ENCODE measurements at regions not wholly inside any gene's neighbourhood (a gene's known extent, or its start where the extent isn't known, plus 50 kb on each side); places are given as distances from the start of the nearest gene placed in this dataset.
"Not testable (repeated sequence)": the region's sequence is repeated elsewhere in the genome, so short reads cannot be mapped to it uniquely, and the experiment has no call there.

DNA sequence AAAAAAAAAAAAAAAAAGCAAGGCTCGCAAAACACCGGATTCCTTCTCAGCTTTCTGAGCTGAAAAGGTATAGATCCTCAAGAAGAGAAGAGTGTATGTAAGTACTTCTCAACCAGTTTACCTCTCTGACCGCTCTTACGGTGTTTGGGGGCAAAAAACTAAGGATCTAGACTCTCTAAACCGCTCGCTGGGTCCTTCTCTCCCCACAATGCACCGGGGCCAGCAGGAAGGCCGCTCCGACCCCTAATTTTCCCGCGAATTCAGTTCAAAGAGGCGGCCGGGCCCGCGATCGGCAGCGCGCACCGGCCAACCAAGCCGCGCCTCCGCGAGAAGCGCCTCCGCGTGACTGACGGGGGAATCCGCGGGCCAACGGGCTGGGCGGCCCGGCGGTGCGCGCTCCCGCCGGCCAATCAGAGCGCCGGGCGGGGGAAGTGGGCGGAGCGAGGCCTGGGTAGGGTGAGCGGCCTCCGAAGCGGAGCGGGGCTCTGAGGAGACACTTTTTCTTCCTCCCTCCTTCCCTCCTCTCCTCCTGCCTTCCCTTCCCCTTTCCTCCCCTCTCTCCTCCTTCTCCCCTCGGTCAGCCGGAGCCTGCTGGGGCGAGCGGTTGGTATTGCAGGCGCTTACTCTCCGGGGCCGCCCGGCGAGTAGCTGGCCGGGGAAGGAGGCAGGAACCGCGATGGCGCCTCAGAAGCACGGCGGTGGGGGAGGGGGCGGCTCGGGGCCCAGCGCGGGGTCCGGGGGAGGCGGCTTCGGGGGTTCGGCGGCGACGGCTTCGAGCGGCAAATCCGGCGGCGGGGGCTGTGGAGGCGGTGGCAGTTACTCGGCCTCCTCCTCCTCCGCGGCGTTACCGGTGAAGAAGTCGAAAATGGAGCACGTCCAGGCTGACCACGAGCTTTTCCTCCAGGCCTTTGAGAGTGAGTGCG, 93.0 kb downstream of the CRLF3 start:
- Histone ChIP-seq H3K27ac (ENCODE audit: insufficient read depth, low read length, poor library complexity, severe bottlenecking) (peak overlapping the region; percentile 81), H3K4me3 (ENCODE audit: insufficient read depth, low read depth, low read length, poor library complexity, severe bottlenecking) (peak overlapping the region; percentile 83)
- not testable (repeated sequence) for H3K27me3 ChIP-seq (replicated peaks; ENCODE audit: control insufficient read depth, insufficient read depth, low read length, poor library complexity, severe bottlenecking); H3K36me3 ChIP-seq (ENCODE audit: control insufficient read depth, insufficient read depth, low read length); H3K9me3 ChIP-seq (ENCODE audit: control insufficient read depth, low read length); H3K4me1 ChIP-seq (ENCODE audit: control insufficient read depth, insufficient read depth, low read length, poor library complexity, severe bottlenecking)
- peak; percentile 67 to 80 (median 75) for DNase-seq

DNA sequence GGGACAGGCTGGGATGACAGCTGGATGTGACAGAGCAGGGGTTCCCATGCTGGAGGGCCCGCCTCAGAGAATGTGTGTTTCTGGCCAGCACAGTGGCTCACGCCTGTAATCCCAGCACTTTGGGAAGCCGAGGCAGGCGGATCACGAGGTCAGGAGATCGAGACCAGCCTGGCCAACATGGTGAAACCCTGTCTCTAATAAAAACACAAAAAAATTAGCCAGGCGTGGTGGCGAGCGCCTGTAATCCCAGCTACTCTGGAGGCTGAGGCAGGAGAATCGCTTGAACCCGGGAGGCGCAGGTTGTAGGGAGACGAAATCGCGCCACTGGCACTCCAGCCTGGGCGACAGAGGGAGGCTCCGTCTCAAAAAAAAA, 93.7 kb downstream of the CRLF3 start:
- peak overlapping the region; percentile 81 for H3K27ac ChIP-seq (ENCODE audit: insufficient read depth, low read length, poor library complexity, severe bottlenecking)
- not testable (repeated sequence) for H3K9me3 ChIP-seq (ENCODE audit: control insufficient read depth, low read length); H3K27me3 ChIP-seq (replicated peaks; ENCODE audit: control insufficient read depth, insufficient read depth, low read length, poor library complexity, severe bottlenecking); H3K36me3 ChIP-seq (ENCODE audit: control insufficient read depth, insufficient read depth, low read length); H3K4me1 ChIP-seq (ENCODE audit: control insufficient read depth, insufficient read depth, low read length, poor library complexity, severe bottlenecking); DNase-seq
- H3K4me3 ChIP-seq (ENCODE audit: insufficient read depth, low read depth, low read length, poor library complexity, severe bottlenecking): peak overlapping the region; percentile 83

DNA sequence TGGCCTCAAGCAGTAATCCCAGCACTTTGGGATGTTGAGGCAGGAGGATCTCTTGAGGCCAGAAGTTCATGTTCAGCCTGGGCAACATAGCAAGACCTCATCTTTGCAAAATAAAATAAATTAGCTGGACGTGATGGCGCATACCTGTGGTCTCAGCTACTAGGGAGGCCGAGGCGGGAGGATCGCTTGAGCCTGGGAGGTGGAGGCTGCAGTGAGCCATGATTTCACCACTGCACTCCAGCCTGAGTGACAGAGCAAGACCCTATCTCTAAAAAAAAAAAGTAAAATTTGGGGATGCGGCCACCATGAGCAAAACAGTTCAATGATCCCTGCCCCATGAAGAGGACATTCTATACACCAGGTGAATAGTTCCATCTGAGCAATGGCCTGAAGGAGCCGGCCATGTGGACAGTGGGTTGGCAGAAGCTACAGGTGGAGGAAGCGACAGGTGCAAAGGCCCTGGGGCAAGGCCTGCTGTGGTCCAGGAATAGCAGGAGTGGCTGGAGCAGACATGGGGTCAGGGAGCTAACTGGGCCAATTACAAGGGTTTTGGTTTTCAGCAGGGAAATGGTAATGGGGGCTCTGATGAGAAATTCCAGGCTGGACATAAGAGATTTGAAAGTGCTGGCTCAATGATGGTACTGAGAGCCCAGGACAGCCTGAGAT, 94.2 kb downstream of the CRLF3 start:
- not testable (repeated sequence) for H3K27ac ChIP-seq (ENCODE audit: insufficient read depth, low read length, poor library complexity, severe bottlenecking); H3K4me3 ChIP-seq (ENCODE audit: insufficient read depth, low read depth, low read length, poor library complexity, severe bottlenecking)

DNA sequence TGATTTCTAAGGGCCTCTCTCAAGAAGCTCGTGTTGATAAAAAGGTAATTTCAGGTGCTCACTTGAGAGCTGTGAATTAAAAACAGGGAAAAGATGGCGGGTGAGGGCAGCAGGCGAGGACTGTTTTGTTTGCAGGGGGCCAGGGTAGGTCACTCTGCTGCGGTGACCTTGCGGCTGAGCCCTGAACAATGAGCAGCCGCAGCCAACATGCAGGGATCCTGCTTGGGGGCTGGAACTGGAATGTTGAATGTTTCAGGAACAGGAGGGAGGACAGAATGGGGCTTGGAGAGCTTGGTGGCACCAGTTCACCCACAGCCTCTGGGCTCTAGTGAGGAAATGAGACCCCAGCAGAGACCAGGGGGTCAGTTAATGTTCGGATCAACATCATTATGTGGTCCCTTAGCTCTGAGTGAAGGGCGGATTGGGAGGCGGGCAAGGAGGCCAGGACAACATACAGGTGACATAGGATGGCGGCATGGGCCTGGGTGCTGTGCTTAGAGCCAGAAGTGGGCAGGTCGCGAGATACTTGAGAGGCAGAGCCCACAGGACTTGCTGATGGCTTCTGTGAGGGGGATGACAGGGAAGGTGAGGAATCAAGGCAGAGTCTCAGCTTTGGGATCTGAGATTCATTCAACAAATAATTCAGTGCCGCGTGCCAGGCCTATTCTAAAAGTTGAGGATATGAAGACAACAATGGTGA, 94.9 kb downstream of the CRLF3 start:
- DNase-seq; H3K27me3 ChIP-seq (replicated peaks; ENCODE audit: control insufficient read depth, insufficient read depth, low read length, poor library complexity, severe bottlenecking); H3K27ac ChIP-seq (ENCODE audit: insufficient read depth, low read length, poor library complexity, severe bottlenecking); H3K4me3 ChIP-seq (ENCODE audit: insufficient read depth, low read depth, low read length, poor library complexity, severe bottlenecking); H3K4me1 ChIP-seq (ENCODE audit: control insufficient read depth, insufficient read depth, low read length, poor library complexity, severe bottlenecking); H3K9me3 ChIP-seq (ENCODE audit: control insufficient read depth, low read length); H3K36me3 ChIP-seq (ENCODE audit: control insufficient read depth, insufficient read depth, low read length): not testable (repeated sequence)

More for the DNA sequence above, 94.2 kb downstream of the CRLF3 start:
- not testable (repeated sequence) for H3K36me3 ChIP-seq (ENCODE audit: control insufficient read depth, insufficient read depth, low read length); H3K4me1 ChIP-seq (ENCODE audit: control insufficient read depth, insufficient read depth, low read length, poor library complexity, severe bottlenecking); DNase-seq; H3K27me3 ChIP-seq (replicated peaks; ENCODE audit: control insufficient read depth, insufficient read depth, low read length, poor library complexity, severe bottlenecking); H3K9me3 ChIP-seq (ENCODE audit: control insufficient read depth, low read length)

DNA sequence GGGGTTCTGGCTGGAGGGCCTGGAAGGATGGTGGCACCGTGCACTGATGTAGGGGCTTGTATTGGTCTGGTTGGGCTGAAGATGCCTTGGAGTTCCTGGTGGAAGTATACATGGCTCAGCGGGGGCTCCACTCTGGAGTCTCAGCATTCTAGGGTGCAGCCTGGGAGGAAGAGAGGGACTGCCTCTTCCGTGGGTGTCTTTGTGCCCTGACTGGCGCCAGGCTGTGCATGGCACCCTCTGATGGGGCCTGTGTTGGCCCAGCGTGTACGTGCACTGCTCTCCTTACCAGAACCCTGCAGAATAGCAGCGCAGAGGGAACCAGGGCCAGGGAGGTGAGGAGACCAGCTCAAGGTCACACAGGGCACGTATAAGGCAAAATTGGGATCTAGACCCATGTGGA, 97.0 kb downstream of the CRLF3 start:
- H3K36me3 ChIP-seq (ENCODE audit: control insufficient read depth, insufficient read depth, low read length); H3K4me3 ChIP-seq (ENCODE audit: insufficient read depth, low read depth, low read length, poor library complexity, severe bottlenecking); H3K27ac ChIP-seq (ENCODE audit: insufficient read depth, low read length, poor library complexity, severe bottlenecking); H3K27me3 ChIP-seq (replicated peaks; ENCODE audit: control insufficient read depth, insufficient read depth, low read length, poor library complexity, severe bottlenecking); H3K4me1 ChIP-seq (ENCODE audit: control insufficient read depth, insufficient read depth, low read length, poor library complexity, severe bottlenecking); DNase-seq; H3K9me3 ChIP-seq (ENCODE audit: control insufficient read depth, low read length): not testable (repeated sequence)

DNA sequence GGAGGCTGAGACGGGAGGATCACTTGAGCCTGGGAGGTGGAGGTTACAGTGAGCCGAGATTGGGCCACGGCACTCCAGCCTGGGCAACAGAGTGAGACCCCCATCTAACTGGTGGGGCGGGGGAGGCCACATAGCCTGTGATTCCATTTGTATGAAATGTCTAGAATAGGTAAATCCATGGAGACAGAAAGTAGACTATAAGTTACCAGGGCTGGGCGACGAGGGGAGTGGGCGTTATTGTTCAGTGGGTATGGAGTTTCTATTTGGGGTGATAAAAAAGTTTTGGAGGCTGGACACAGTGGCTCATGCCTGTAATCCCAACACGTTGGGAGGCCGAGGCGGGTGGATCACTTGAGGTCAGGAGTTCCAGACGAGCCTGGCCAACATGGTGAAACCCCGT, 97.8 kb downstream of the CRLF3 start:
- H3K9me3 ChIP-seq (ENCODE audit: control insufficient read depth, low read length); H3K27me3 ChIP-seq (replicated peaks; ENCODE audit: control insufficient read depth, insufficient read depth, low read length, poor library complexity, severe bottlenecking); H3K4me3 ChIP-seq (ENCODE audit: insufficient read depth, low read depth, low read length, poor library complexity, severe bottlenecking); H3K27ac ChIP-seq (ENCODE audit: insufficient read depth, low read length, poor library complexity, severe bottlenecking); DNase-seq; H3K4me1 ChIP-seq (ENCODE audit: control insufficient read depth, insufficient read depth, low read length, poor library complexity, severe bottlenecking); H3K36me3 ChIP-seq (ENCODE audit: control insufficient read depth, insufficient read depth, low read length): not testable (repeated sequence)

DNA sequence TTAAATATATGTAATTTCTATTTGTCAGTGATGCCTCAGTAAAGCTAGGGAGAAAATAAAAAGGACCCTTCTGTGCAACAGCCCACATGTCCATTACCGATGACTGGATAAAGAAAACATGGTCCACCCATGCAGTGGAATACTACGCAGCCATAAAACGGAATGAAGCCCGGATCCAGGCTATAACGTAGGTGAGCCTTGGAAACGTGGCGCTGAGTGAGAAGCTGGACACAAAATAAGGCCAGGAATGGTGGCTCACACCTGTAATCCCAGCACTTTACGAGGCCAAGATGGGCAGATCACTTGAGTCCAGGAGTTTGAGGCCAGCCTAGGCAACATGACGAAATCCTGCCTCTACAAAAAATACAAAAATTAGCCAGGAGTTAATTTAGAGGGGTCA, 98.2 kb downstream of the CRLF3 start:
- DNase-seq; H3K27me3 ChIP-seq (replicated peaks; ENCODE audit: control insufficient read depth, insufficient read depth, low read length, poor library complexity, severe bottlenecking); H3K27ac ChIP-seq (ENCODE audit: insufficient read depth, low read length, poor library complexity, severe bottlenecking); H3K4me3 ChIP-seq (ENCODE audit: insufficient read depth, low read depth, low read length, poor library complexity, severe bottlenecking); H3K4me1 ChIP-seq (ENCODE audit: control insufficient read depth, insufficient read depth, low read length, poor library complexity, severe bottlenecking); H3K36me3 ChIP-seq (ENCODE audit: control insufficient read depth, insufficient read depth, low read length); H3K9me3 ChIP-seq (ENCODE audit: control insufficient read depth, low read length): not testable (repeated sequence)

DNA sequence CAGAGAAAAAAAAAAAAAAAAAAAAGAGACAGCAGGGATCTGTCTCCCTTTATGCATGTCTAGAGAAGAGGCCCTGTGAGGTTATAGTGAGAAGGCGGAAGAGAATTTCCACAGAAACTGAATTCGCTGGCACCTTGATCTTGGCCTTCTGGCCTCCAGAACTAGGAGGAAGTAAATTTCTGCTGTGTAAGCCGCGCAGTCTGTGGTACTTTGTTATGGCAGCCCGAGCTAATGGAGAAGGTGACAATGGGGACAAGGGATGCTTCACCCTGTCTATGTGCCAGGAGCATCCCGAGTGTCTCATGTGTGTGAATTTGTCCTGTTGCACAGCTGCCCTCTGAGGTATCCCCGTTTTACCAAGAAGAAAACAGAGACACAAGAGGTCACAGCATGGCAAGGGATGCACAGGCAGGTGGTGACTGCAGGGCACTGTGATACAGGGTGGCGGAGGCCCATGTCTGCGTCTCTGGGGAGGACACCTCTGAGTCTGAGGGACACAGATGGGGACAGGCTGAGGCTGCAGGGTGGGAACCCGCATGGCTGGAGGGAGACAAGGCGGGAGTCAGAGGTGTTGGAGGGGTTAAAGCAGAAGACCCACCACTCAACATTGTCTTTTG, 100.3 kb downstream of the CRLF3 start:
- H3K27ac ChIP-seq (ENCODE audit: insufficient read depth, low read length, poor library complexity, severe bottlenecking); H3K36me3 ChIP-seq (ENCODE audit: control insufficient read depth, insufficient read depth, low read length); DNase-seq; H3K9me3 ChIP-seq (ENCODE audit: control insufficient read depth, low read length); H3K27me3 ChIP-seq (replicated peaks; ENCODE audit: control insufficient read depth, insufficient read depth, low read length, poor library complexity, severe bottlenecking); H3K4me1 ChIP-seq (ENCODE audit: control insufficient read depth, insufficient read depth, low read length, poor library complexity, severe bottlenecking); H3K4me3 ChIP-seq (ENCODE audit: insufficient read depth, low read depth, low read length, poor library complexity, severe bottlenecking): not testable (repeated sequence)

DNA sequence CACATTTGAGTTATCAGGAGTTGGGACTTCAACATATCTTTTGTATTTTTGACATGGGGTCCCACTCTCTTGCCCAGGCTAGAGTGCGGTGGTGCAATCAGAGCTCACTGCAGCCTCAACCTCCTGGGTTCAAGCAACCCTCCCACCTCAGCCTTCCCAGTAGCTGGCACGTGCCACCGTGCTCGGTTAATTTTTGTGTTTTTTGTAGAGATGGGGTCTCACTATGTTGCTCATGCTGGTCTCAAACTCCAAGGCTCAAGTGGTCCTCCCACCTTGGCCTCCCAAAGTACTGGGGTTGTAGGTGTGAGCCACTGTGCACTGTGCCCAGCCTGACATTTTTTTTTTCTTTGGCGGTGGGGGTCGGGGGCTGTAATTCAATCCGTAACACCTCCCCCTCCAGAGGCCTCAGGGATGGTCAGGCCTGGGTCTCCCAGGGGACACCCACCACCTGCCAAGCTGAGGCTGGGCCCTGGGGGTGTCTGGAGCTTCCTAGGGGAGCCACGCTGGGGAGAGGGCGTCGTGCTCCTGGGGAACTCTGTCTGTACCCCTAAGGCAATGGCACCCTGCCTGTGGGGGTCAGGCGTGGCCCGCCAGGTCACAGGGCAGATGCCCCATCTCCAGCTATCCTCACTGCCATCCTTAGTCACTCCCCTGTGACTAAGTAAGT, 102.2 kb downstream of the CRLF3 start:
- not testable (repeated sequence) for H3K36me3 ChIP-seq (ENCODE audit: control insufficient read depth, insufficient read depth, low read length); H3K27me3 ChIP-seq (replicated peaks; ENCODE audit: control insufficient read depth, insufficient read depth, low read length, poor library complexity, severe bottlenecking); H3K9me3 ChIP-seq (ENCODE audit: control insufficient read depth, low read length); DNase-seq; H3K4me1 ChIP-seq (ENCODE audit: control insufficient read depth, insufficient read depth, low read length, poor library complexity, severe bottlenecking); H3K27ac ChIP-seq (ENCODE audit: insufficient read depth, low read length, poor library complexity, severe bottlenecking); H3K4me3 ChIP-seq (ENCODE audit: insufficient read depth, low read depth, low read length, poor library complexity, severe bottlenecking)

All from effector memory CD4-positive, alpha-beta T cell (primary cell).